CD14-positive monocyte (primary cell): ENCODE measurements at regions not wholly inside any gene's neighbourhood (a gene's known extent, or its start where the extent isn't known, plus 50 kb on each side); places are given as distances from the start of the nearest gene placed in this dataset.
A peak's percentile ranks its signal among the peaks of the same experiment; 100 is the strongest.

Experiments used
- DNase-seq, 3 donors: peaks; one replicate each; pipeline ENCODE4 v3.0.0-alpha.2; 2011 to 2022
- H2AFZ ChIP-seq: 2 replicates; pipeline ENCODE4 v1.6.0; 2012; ENCODE audit warnings: mild to moderate bottlenecking, low read depth, low read length, inconsistent platforms; ENCODE audit not compliant: insufficient read depth, poor library complexity, severe bottlenecking
- H3K27ac ChIP-seq, 2 donors: 1 replicate in 1 of 2; 2 replicates in 1 of 2; pipeline ENCODE4 v1.5.1; 2012 to 2013; ENCODE audit warnings: low read length in 2 of 2, control low read depth in 1 of 2, inconsistent platforms in 1 of 2, low read depth in 1 of 2, mild to moderate bottlenecking in 1 of 2
- H3K27me3 ChIP-seq, 2 donors: one replicate each; pipeline versions ENCODE4 v1.6.0 to v1.6.1; 2011 to 2013; ENCODE audit warnings: low read length in 2 of 2; ENCODE audit not compliant: control insufficient read depth in 2 of 2, insufficient read depth in 2 of 2
- H3K36me3 ChIP-seq, 2 donors: replicated peaks in 1 of 2; 1 replicate in 1 of 2; 2 replicates in 1 of 2; pipeline versions ENCODE4 v1.5.1 to v1.6.1; 2012 to 2013; ENCODE audit warnings: low read length in 2 of 2, control low read depth in 1 of 2, inconsistent platforms in 1 of 2, mild to moderate bottlenecking in 1 of 2; ENCODE audit not compliant: insufficient read depth in 2 of 2, control insufficient read depth in 1 of 2
- H3K4me1 ChIP-seq, 2 donors: 1 replicate in 1 of 2; 2 replicates in 1 of 2; pipeline versions ENCODE4 v1.5.1 to v1.6.1; 2012 to 2013; ENCODE audit warnings: low read length in 2 of 2, control low read depth in 1 of 2, inconsistent platforms in 1 of 2, mild to moderate bottlenecking in 1 of 2, moderate library complexity in 1 of 2; ENCODE audit not compliant: insufficient read depth in 2 of 2, control insufficient read depth in 1 of 2
- H3K4me2 ChIP-seq: replicated peaks from 2 replicates; pipeline ENCODE3; 2012; ENCODE audit warnings: low read length, moderate library complexity, mild to moderate bottlenecking; ENCODE audit not compliant: poor library complexity, severe bottlenecking; ENCODE audit errors: extremely low read depth
- H3K4me3 ChIP-seq, 3 experiments: fragments of 200-600 bp in 1 of 3; sonication (generic) in 1 of 3; replicated peaks in 1 of 3; 1 replicate in 2 of 3; 2 replicates in 1 of 3; pipeline ENCODE4 v1.5.1; 2011 to 2013; ENCODE audit warnings: low read length in 3 of 3, mild to moderate bottlenecking in 3 of 3, control low read depth in 2 of 3, low read depth in 2 of 3, inconsistent platforms in 1 of 3, moderate library complexity in 1 of 3
- H3K79me2 ChIP-seq: 2 replicates; pipeline ENCODE4 v1.6.0; 2012; ENCODE audit warnings: mild to moderate bottlenecking, control low read depth, inconsistent platforms, low read length, moderate library complexity; ENCODE audit not compliant: insufficient read depth
- H3K9ac ChIP-seq: 2 replicates; pipeline ENCODE4 v1.6.0; 2017; ENCODE audit warnings: low read length, mild to moderate bottlenecking; ENCODE audit not compliant: insufficient read depth, poor library complexity, severe bottlenecking
- H3K9me3 ChIP-seq, 2 donors: replicated peaks in 1 of 2; 1 replicate in 1 of 2; 2 replicates in 1 of 2; pipeline versions ENCODE4 v1.5.1 to v1.6.1; 2012 to 2013; ENCODE audit warnings: low read length in 2 of 2, control low read depth in 1 of 2; ENCODE audit not compliant: control insufficient read depth in 1 of 2, insufficient read depth in 1 of 2
- H4K20me1 ChIP-seq: 2 replicates; pipeline ENCODE4 v1.6.0; 2012; ENCODE audit warnings: mild to moderate bottlenecking, low read length, control low read depth, moderate library complexity; ENCODE audit not compliant: insufficient read depth
- H3K27ac Mint-ChIP-seq, 7 donors: one replicate each; pipeline ENCODE4 v1.8.0; 2020; ENCODE audit warnings: mild to moderate bottlenecking in 7 of 7, mixed read lengths in 7 of 7, moderate library complexity in 6 of 7, inconsistent platforms in 2 of 7
- H3K27me3 Mint-ChIP-seq, 3 donors: one replicate each; pipeline ENCODE4 v1.8.0; 2021 to 2022; ENCODE audit warnings: low read depth in 3 of 3, mild to moderate bottlenecking in 3 of 3, mixed read lengths in 3 of 3, moderate library complexity in 3 of 3, inconsistent platforms in 1 of 3
- H3K36me3 Mint-ChIP-seq, 2 donors: one replicate each; pipeline ENCODE4 v1.8.0; 2020; ENCODE audit warnings: mixed read lengths in 2 of 2, inconsistent platforms in 1 of 2, mild to moderate bottlenecking in 1 of 2
- H3K4me1 Mint-ChIP-seq: one replicate; pipeline ENCODE4 v1.8.0; 2020; ENCODE audit warnings: mild to moderate bottlenecking, mixed read lengths
- H3K4me3 Mint-ChIP-seq, 2 donors: one replicate each; pipeline ENCODE4 v1.8.0; 2020; ENCODE audit warnings: mild to moderate bottlenecking in 2 of 2, mixed read lengths in 2 of 2, moderate library complexity in 1 of 2
- H3K9me3 Mint-ChIP-seq, 7 donors: one replicate each; pipeline ENCODE4 v1.8.0; 2020 to 2022; ENCODE audit warnings: mixed read lengths in 7 of 7, mild to moderate bottlenecking in 6 of 7, moderate library complexity in 6 of 7, inconsistent platforms in 2 of 7
- CTCF ChIP-seq: fragments of 200-600 bp; IDR thresholded peaks from one replicate; pipeline ENCODE4 v1.8.0; 2022; ENCODE audit warnings: antibody characterized with exemption, mild to moderate bottlenecking
- WGBS: methylation state at CpG from one replicate; pipeline ENCODE4 v1.1.5; 2013; ENCODE audit warnings: missing lambda C conversion rate; ENCODE audit not compliant: insufficient coverage; 5-methylcytosine and 5-hydroxymethylcytosine counted together
- intact Hi-C, 2 donors: fragments of 100-400 bp; cut with micrococcal nuclease; formaldehyde crosslinking; loops; one replicate each; pipeline versions ENCODE4 v1.15.0 to v1.15.1; 2023

GRCh38 chr5:96584712-96585111 lies 77.5 kb upstream of the CAST start:
- no peak overlapping the region for H3K9ac ChIP-seq
- H3K4me3 ChIP-seq, result no peak overlapping the region
- peak; percentile 46 to 64 (median 59) for DNase-seq
- H3K36me3 Mint-ChIP-seq, result no peaks in the 10 kb centered on the region
- no peaks in the 10 kb centered on the region for H3K36me3 ChIP-seq
- H3K27ac ChIP-seq, result no peak overlapping the region
- H3K4me1 Mint-ChIP-seq, result peaks cover 7% of the 10 kb centered on the region
- H3K79me2 ChIP-seq, result no peaks in the 10 kb centered on the region
- intact Hi-C loops, result no loop called here
- H3K4me1 ChIP-seq, result peaks cover 5 to 6% of the 10 kb centered on the region in 2 donors
- no peaks in the 10 kb centered on the region for H4K20me1 ChIP-seq
- 2% methylated on average over 5 of the region's 6 CpGs for WGBS
- no peak overlapping the region for H3K4me3 Mint-ChIP-seq
- no peak overlapping the region for H2AFZ ChIP-seq
- TF ChIP-seq CTCF, result no peak
- H3K27me3 Mint-ChIP-seq, result peaks cover 9 to 22% (median 10%) of the 10 kb centered on the region in 3 donors
- peaks cover 0 to 3% (median 1%) of the 10 kb centered on the region in 7 donors for H3K9me3 Mint-ChIP-seq
- no peak overlapping the region for H3K4me2 ChIP-seq
- H3K27me3 ChIP-seq, result peaks cover 4 to 5% of the 10 kb centered on the region in 2 donors
- no peak overlapping the region for H3K27ac Mint-ChIP-seq
- no peaks in the 10 kb centered on the region for H3K9me3 ChIP-seq

- H3K79me2 ChIP-seq, result no peaks in the 10 kb centered on the region
- DNase-seq, result no peak
- no peaks in the 10 kb centered on the region for H3K36me3 ChIP-seq
- H3K27ac ChIP-seq, result no peak overlapping the region
- H4K20me1 ChIP-seq, result no peaks in the 10 kb centered on the region
- Mint-ChIP-seq H3K9me3 (peaks cover 0 to 3% (median 2%) of the 10 kb centered on the region in 7 donors), H3K27ac (no peak overlapping the region), H3K4me3 (no peak overlapping the region), H3K4me1 (peaks cover 13% of the 10 kb centered on the region), H3K27me3 (peaks cover 4 to 24% (median 13%) of the 10 kb centered on the region in 3 donors), H3K36me3 (no peaks in the 10 kb centered on the region)
- peaks cover 5 to 6% of the 10 kb centered on the region in 2 donors for H3K4me1 ChIP-seq
- TF ChIP-seq CTCF, result no peak
- H3K9me3 ChIP-seq, result no peaks in the 10 kb centered on the region
- no peak overlapping the region for H3K4me2 ChIP-seq
- no peak overlapping the region for H3K4me3 ChIP-seq
- no peak overlapping the region for H3K9ac ChIP-seq
- H2AFZ ChIP-seq, result no peak overlapping the region
- H3K27me3 ChIP-seq, result peaks cover 4 to 5% of the 10 kb centered on the region in 2 donors
- WGBS, result no CpG with 5 or more reads among the region's 1 CpG
- intact Hi-C loops, result no loop called here
These were observed 73.6 kb upstream of the CAST start for GRCh38 chr5:96588539-96588938.
